Stimulated activated CD8-positive, alpha-beta memory T cell treated with anti-CD3 and anti-CD28 coated beads, Interleukin-7, amount 100 ng/mL, for 24 hours (primary cell): ENCODE measurements at regions not wholly inside any gene's neighbourhood (a gene's known extent, or its start where the extent isn't known, plus 50 kb on each side); places are given as distances from the start of the nearest gene placed in this dataset.

Source experiments
- DNase-seq: peaks from one replicate; pipeline ENCODE4 v3.0.0-alpha.2; 2020; ENCODE audit warnings: low read depth

DNA sequence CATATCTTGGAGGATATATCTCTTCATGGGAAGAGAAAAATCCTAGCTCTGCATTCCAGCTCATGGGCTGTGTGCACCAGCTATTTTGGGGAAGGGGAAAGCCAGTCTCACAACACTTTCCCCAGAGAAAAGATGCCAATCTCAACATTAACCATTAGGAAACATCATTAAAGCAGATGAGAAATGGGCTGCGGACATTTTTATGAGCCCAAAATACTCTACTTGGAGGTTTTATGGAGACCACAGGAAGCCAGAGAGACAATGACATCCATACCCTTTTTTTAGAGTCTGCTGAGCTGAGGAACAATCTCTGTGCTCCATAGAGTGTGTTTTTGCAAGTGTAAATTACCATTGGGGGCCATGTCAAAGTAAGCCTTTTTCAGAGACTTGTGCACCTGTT is 213.7 kb downstream of the TRIB2 start:
- no peak for DNase-seq

- no peak for DNase-seq
Observed at GRCh38 chr2:12931186-12931844, 214.6 kb downstream of the TRIB2 start.

- DNase-seq = no peak
Observed at GRCh38 chr2:12932192-12932591, 215.5 kb downstream of the TRIB2 start.

DNA sequence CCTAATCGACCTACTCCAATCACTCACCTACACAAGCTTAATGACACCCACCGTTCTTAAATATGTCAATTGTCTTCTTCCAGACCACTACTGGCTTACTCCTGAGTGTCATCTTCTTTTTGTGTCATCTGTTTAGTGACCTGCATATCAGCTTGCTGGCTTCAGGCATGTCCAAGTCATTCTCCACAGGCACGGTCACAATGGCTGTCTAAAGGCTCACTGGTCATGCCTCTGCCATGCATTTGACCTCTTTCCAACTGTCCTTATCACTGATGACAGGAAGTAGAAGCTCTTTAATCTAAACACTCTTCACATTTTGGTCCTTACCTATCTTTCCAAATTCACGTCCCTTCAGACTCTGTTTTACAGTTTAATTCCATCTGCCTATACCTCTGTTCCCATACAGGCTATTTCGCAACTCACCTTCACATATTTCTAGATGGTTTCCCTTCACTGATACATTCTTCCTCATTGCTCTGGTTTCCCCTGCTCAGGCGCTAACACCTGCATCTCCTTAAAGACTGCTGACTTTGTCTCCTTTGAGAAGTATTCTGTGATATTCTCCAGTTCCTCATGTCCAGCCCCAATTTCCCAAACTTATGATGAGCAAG is 217.5 kb downstream of the TRIB2 start:
- DNase-seq = no peak

- no peak for DNase-seq
Observed at GRCh38 chr2:12935222-12935621, 218.5 kb downstream of the TRIB2 start.

GRCh38 chr2:12935796-12936195 is 219.1 kb downstream of the TRIB2 start:
- no peak for DNase-seq

GRCh38 chr2:12941203-12941602 is 224.5 kb downstream of the TRIB2 start:
- no peak for DNase-seq

DNA sequence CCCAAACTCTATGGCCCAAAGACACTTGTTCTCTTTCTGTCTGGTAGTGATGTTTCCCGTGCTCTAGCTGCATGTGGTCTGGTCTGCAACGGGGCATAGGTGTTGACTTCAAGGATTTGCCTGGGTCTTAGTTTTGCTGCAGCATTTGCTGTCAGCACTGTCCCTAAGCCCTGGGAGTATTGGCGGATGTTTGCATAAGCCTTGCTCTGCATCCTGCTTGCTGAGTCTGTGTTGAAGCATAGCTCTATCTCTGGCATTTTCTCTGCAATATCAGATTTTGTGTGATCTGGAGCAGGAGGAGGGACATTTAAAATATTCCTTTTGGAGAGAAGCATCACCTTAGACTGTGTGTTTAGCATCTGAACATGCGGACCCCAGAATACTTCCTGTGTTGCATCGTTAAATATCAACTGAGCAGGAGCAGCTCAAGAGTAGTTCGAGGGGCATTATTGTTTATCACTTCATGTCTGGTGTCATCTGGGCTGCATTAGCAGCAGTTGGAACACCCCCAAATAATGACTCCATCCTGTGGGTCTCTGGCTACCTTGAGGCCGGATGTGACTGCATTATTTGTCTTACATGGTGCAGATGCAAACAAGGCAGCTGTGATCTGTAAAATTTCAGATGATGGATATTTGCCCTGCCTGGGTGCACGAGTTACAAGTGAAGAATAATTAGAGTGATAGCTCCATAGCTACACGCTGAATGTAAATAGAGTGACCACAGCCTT is 231.7 kb downstream of the TRIB2 start:
- DNase-seq = no peak

GRCh38 chr2:12948961-12949353 is 232.2 kb downstream of the TRIB2 start:
- no peak for DNase-seq

DNA sequence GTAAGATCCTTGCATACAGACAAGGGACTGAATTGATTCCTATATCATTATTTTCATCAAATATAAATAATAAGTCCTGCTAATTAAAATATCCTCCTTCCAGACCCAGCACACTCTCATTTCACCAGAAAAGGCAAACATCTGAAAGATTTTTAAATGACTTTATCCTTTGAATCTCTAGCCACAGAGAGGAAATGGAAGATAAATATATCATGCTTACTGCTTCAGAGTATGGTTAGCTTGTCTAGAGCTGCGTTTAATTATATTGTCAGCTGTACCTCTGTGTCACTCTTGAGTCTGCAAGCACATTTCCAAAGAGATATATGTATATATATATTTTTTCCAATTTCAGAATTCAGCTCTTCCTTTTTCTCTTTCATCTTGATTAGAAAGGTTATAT is 232.7 kb downstream of the TRIB2 start:
- no peak for DNase-seq

- DNase-seq = no peak
Observed at GRCh38 chr2:12950174-12950573, 233.4 kb downstream of the TRIB2 start.

DNA sequence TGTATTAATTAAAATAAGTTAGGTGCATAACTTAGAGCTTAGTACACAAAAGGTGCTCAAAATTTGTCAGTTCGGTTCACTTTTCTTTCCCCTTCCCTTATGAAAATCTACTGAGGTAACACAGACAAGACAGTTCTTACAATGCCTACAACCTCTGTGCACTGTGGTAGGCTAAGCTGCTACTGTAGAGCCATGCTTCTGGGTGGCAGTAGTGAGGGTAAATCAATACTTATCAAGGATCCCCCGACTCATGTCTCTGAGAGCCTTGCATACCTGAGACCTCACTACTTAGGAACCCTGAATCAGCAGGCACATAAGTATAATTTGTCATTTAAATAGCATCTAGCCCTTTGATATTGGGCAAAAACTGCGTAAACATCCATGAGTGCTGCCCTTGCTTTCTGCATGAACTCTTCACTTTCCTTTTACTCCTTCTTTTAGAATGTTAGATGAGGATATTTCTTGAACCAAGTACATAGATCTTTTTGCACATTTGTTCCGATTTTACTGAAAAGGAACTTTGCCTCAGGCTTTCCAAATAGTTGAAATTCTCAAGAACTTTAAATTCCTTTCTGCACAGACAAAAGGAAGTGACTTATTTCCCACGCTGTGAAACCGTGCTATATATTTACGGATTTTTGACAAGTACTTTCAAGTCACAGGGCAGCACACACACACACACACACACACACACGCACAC is 234.4 kb downstream of the TRIB2 start:
- no peak for DNase-seq

DNA sequence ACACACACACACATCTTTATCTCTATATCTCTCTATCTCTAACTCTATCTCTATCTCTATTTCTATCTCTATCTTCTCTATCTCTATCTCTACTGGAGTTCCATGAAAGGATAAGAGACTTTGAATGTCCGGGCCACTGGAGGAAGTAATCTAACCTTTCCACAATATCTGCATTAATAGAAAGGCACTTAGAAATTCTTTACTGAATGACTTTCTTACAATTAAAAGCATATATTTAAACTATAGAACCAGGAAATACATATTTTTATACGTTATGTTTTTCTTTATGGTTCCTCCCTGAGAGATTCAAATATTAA is 234.9 kb downstream of the TRIB2 start:
- DNase-seq = no peak

DNA sequence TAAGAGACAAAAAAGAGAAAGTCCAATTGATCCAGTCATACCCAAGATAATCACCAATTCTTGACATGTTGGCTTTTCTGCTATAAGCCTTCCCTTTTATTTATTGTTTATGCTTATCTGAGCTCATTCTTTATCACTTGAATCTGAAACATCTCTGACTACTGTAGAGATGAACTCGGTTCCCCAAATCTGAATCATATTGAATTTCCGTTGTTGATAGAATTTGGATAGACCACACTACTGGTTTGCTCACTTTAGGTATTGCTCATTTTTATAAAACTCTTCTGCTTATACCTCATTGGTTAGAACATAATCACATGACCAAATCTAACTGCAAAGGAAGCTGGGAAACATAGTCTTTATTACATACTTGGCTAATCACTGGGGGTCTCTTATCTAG is 236.9 kb downstream of the TRIB2 start:
- no peak for DNase-seq

- DNase-seq = no peak
Observed at GRCh38 chr2:12955864-12956263, 239.1 kb downstream of the TRIB2 start.

DNA sequence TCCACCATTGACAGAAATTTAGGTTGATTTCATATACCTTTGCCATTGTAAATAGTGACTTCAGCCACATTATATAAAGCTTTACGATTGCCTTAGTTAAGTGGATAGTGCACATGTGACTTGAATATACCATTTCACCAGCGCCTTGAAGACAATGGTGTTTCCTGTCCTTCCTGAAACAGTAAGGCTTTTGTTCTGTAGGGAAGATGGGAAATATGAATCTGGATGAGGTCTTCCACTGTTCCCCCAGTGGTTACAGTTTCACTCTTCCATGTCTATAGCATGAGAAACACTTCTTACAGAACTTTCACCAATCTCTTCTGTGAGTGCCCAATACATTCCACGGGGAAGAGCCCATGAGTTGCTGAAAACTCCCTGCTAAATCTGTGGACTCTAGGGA is 240.5 kb downstream of the TRIB2 start:
- no peak for DNase-seq

DNA sequence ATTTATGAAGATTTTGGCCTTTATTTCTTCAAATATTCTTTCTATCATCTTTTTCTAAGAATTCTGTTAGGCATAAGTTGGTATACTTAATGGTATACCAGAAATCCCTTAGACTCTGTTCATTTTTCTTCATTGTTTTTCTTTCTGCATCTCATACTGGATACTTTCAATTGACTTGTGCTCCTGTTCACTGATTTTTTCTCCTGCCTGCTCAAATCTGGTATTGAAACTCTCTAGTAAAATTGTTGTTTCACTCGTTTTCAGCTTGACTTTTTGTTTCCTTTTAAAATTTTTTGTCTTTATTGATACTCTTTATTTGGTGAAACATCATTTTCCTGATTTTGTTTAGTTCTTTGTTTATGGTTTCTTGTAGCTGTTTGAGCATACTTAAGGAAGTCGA is 243.2 kb downstream of the TRIB2 start:
- no peak for DNase-seq

DNA sequence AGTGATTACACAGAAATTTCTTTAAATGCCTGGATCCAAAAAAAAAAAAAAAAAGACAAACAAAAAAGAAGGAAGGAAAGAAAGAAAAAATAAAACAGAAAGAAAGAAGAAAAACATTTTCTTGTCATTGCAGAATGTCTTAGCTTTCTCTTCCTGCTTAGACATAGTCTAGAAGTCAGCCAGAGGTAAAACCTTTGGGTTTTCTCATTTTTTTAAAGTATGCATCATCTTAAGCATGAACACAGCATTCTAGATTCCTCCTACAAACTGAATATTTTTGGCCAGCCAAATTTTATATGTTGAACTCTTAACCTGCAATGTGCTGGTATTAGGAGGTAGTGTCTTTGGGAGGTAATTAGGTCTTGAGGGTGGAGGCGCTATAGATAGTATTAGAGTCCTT is 243.9 kb downstream of the TRIB2 start:
- no peak for DNase-seq

DNA sequence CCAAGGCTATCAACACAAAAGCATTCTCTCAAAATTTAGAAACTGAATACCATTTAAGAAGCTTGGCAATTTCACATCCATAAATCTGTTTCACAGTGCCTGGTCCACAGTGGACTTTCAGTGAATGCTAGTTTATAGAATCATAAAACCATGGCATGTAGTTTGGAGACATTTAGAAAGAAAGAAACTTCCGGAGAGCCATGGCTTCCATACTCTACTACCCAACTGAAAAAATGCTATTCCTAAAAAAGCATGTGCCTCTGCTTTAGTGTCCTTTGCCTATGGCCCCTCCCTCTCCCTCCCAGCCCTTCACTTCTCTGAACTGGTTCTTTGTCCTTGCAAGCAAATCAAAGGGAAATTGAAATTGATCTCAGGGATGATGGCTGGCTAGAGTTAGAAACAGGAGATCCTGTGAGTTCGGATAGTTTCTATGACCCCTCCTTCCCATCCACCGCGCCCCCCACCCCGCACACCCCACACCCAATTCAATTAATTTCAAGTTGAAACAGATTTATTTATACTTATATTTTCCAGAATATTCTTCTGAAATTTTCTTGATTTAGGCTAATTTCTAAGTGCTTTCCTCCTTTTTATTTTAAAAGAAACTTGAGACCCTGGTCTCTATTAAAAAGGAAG is 248.3 kb downstream of the TRIB2 start:
- DNase-seq = no peak

- no peak for DNase-seq
Observed at GRCh38 chr2:12965540-12966269, 249.0 kb downstream of the TRIB2 start.

DNA sequence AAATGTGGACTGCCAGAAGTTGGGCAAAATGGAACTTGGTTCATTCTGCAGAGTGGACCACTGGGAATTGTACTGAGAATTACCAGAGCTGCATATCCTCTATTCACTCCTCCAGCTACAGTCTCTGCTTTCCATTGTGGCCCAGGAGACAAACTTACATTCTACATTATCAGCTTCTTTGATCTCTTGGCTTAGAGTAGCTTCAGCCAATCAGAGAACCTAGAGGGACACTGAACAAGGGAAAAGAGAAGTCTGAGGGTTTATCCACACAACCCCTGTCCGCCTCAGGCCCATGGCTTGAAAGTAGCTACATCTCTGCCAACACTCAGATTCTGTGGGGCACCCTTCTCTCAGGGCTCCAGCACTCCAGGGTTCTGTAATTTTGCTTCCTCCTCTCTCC is 251.1 kb downstream of the TRIB2 start:
- no peak for DNase-seq

GRCh38 chr2:12968399-12968798 is 251.7 kb downstream of the TRIB2 start:
- no peak for DNase-seq
